IPS-NIHi11 (cell line): ENCODE measurements at regions not wholly inside any gene's neighbourhood (a gene's known extent, or its start where the extent isn't known, plus 50 kb on each side); places are given as distances from the start of the nearest gene placed in this dataset.

Experiments used
- DNase-seq: peaks from one replicate; pipeline ENCODE4 v3.0.0; 2012; ENCODE audit warnings: mixed read lengths, low spot score

DNA sequence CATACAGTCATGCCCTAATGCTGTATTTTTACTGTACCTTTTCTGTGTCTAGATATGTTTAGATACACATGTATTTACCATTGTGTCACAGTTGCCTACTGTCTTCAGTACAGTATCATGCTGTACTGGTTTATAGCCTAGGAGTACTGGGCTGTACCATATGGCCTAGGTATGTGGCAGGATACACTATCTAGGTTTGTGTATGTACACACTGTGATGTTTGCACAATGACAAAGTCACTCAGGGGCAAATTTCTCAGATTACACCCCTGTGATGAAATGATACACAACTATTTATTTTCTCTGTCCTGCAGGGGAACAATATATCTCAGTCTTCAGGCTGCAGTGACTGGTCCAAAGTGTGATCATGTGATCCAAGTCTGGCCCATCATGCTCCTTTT, 1076.1 kb downstream of the VRK1 start:
- DNase-seq: no peak

DNA sequence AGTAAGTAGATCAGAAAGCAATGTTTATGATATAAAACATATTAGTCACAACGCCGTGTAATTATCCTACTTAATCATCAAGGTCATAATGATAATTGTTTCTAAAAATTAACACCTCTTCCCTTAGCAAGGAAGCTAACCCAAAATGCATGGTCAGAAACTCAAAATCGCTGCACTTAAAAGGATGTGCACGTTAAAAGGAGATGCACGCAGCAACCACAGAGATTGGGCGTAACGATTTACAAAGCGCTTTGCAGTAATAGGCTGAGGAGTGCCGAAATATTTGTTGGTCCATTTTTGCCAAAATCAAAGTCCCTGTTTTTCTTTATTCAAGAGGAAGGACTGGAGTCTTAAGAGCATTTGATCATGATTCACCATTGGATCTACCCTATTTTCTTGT, 1077.2 kb downstream of the VRK1 start:
- DNase-seq: no peak

DNA sequence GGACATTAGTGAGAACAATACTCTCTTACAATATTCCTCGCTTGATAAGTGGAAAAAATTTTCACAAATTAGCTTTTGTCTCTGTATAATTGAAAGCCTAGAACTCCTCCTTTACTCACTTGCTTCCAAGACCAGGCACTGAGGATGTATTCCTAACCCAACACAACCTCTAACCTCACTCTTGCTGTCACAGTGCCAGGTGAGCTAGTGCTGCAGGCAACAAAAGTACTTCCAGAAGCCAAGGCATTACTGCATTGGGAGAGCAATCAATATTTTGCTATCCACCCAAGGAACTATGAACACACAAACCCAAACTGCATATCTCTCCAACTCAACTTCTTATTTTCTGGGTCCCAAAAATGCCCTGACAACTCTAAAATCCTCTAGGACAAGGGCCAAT, 1081.0 kb downstream of the VRK1 start:
- no peak for DNase-seq

DNA sequence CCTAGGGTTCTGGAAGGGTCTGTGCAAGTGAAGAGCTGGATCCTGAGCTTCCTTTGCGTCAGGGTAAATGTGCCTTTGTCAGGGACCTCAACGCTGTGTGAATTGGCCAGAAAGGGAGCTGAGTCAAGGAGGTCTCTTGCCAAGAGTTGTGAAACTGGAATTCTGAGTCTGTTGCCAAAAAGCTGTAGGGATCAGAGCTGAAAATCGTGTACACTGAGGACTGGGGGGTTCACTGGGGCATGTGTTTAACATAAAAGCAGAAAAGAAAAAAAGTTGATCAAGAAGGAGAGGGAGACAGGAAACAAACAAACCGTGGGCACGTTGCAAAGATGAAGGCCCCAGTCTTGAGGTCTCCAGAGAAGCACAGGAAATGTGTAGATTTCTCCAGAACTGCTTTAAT, 1081.5 kb downstream of the VRK1 start:
- DNase-seq: no peak

DNA sequence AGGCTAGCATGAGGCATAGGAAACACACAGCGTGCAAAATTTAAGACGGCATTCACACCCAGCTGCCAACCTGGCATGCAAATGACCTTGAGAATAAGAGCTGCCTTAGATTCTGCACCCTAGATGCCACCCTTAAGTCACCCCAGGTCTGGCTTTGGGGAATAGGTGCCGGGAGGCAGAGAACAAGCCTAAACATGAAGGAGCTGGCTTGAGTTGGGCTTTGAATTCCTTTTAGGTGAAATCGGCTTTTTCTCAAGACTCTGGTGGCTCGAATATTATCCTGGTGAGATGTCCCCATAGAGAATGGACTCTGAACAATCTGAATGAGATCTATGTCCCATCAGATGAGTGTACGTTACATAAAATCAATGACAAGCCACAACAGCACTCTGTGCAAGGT, 1090.5 kb downstream of the VRK1 start:
- no peak for DNase-seq

DNA sequence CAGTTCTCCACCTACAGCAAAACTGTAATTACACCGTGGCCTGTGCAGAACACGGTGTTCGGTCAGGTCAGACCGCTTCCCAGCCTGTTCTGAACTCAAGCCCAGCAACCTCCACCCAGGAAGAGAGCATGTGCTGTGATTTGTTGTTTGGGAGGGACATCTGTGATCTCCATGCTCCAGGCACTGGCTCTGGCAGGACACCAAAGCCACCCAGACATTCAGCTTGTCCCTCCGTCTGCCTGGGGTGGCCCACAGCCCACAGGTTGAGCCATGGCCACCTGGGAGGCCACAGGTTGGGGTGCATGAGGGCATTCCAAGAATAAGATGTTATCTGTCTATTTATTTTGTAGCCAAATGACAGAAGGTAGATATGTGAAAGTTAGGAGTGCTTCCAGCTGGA, 1091.1 kb downstream of the VRK1 start:
- no peak for DNase-seq

DNA sequence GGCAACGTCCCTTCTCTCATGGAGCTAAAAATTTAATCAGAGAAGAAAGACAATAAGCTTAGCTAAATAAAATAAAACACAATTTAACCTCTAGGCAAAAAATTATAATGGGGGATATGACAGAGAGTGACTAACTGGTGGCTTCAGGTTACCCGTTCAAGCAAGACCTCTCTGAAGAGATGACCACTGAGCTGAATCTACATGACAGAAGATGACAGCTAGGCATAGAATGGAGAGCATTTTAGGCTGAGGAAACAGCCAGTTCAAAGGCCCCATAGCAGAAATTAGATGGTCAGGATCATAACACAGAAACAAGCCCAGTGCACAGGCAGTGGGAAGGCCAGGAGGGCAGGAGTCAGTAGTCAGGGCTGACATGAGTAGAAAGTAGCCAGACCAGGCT, 1094.3 kb downstream of the VRK1 start:
- no peak for DNase-seq

DNA sequence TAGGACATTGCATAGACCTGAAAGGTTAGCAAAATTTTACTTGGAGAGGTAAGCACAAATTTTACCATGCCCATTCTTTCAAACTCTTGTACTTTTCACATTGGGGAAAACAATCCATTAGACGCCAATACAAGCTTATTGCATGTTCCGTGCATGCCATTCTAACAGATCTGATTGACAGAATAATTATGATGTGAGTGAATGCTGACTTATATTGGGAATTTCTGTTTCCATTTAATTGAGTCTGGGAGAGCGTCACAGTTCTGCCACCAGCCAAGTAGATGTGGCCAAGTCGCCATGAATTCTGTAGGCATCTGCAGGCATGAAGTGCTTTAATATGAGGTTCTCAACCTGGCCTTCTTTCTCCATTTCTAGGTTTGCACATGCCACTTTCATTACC, 1097.4 kb downstream of the VRK1 start:
- DNase-seq: no peak

DNA sequence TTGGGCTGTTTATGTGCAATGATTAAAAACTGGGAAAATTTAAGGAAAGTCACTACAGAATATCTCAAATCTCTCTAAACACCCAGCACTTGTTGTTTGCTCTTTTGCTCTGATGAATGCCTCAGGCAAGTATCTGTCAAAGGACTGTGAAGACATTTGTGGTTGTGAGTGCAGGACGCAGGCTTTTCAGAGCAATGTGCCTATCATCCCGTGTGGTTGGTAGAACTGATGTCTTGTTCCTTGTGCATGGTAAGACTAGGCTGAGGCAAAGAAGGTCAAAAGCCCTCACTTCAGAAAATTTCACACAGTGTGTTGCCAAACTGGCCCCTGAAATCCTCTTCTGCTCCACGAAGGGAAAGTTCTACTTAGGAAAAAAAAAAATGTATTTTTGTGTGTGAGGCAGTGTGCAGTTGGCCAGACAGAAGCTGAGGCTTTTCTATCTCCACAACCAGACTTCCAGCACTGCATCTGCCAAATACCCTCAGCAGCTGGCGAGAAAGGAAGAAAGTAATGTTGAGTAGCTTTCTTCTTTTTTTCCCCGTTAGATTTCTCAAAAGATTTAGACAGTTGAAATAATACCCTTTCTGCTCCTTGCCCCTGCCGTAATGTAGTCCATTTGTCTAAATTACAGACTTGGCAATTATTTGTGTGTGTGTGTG, 1103.1 kb downstream of the VRK1 start:
- DNase-seq: no peak

DNA sequence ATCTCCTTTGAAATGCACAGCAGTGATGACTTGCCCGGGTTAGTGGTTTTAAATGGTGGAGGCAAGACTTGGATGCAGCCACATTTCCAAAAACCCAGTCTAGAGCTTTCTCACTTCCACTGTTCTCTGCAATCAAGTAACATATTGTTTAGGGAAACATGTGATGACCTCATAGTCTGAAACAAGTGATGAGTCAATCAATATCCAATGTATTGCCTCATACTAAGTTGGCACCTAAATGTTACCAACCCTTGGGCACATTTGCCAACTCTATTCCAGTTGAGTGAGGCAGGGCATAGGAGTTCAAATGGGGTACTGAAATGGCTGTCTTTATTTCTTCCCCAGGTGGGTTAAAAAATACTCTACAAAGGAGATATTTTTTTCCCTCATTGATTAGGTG, 1105.4 kb downstream of the VRK1 start:
- DNase-seq: no peak

DNA sequence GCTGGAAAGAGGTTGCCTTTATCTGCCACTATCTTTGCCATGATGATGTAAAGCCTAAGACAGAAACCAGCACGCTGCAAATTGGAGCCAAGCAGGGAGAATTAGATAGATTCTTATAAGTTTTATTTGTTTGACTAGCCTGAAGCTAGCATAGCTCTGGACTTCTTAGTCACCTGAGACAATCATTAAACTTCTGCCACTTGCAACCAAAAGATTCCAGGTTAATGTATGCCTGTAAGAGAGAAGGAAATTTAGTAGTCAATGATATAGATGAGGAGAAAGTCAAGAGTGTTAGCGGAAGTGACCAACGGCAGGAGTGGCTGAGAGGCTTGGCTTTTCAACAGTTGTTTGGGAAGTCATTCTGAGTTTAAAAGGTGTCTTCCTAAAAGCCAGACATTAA, 1106.6 kb downstream of the VRK1 start:
- DNase-seq: no peak

DNA sequence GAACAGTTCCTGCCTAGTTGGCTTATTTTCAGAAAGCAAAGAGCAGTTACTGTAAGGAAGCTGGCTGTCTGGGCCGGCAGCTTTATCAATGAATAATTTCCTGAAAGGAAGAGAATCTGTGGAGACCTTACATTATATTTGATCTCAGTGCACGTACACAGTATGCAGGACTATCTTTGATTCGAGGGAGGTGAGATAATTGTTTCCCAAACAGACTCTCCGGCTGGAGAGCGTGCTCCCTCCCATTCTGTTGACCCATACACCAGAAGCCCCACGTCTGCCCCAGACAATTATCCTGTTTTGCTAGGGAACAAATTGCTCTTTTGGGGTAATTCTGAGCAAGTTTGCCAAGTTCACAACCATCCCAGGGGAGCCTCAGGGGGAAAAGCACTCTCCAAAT, 1115.0 kb downstream of the VRK1 start:
- DNase-seq: no peak

DNA sequence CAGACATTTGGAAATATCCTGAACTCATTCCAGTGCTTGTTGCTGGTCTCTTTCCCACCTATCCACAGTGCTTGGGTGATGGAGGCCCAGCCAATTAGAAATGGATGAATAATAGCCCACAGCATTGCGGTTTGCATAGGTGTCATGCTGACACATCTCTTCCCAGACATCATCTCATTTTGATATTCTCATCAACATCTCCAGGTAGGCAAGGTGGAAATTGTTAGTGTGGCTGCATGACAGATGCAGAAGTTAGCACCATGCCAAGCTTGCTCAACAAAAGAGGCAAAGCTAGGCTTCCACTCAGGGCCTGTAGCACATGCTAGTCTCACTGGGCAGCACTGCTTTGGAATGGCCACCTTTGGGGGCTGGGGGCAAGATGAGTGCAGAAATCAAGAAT, 1118.9 kb downstream of the VRK1 start:
- DNase-seq: no peak

DNA sequence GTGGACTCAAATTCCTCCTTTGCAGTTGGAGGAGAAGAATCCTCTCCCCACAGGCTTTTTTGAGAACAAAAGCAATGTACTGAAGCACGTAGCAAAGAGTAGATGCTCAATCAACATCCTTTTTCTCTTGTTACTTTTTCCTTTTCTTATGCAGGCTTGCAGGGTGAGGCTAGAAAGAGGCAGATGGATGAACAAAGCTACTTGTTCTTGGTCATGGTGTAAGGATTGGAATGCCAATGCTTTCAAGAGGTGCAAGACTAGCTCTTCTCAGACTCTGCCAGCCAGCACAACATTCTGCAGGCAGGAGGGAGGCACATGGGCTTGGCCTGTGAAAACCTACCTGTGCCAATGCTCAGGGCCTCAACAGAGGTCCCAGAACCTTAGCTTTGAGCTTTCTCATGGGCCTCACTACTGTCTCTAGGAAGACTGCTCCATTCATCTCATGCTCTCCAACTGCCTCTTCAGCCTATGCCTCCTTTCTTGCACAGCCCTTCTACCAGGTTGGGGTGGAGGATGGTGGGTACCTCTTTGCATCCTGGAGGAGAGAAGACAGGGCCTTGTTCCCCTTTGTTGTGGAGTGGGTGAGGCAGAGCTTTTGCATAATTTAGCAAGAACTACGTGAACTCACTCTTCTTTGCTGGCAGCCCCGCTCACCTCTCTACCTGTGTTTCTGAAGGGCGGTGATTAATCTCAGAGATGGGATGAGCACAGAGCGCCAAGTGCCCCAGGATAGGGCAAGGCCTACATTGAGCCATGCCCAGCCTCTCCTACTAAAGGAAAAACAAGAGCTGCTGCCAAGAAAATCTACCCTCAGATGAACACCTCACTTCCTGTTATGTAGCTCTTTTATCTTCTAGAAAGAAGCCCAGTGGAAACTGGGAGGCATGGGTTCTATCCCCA, 1119.7 kb downstream of the VRK1 start:
- DNase-seq: no peak

DNA sequence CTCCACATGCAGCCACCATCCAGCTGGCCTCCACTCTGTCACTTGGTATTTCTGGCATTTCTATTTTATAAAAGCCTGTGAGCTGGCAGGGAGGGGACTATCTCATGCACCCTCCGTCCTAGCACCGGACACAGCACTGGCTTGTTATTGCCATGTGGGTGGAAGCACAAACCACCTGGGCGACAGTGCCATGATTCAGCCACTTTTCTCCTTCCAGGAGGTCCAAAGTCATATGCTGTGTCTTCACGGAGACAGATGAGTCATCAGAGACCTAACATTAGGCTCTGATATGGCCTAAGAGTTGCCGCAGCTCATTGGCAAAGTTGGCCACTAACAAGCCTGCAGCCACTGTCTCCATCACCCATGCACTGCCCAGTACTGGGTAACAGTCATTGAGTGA, 1123.0 kb downstream of the VRK1 start:
- DNase-seq: no peak

DNA sequence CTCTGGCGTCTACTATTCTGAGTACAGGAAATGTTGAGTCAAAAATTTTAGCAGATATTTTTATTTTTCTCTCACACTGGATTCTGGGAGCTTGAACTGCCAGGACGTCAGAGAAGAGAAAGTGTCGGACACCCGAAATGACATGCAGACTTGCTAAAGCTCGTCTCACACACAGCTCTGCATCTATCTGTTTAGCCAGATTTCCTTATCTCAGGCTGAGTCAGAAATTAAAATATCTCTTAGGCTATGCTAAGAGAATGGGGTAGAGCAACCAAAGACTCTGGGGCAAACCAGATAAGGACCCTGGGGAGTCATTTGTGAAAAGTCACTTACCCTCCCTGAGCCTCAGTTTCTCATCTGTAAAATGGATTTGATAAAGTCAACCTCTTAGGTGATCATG, 1124.1 kb downstream of the VRK1 start:
- DNase-seq: no peak

DNA sequence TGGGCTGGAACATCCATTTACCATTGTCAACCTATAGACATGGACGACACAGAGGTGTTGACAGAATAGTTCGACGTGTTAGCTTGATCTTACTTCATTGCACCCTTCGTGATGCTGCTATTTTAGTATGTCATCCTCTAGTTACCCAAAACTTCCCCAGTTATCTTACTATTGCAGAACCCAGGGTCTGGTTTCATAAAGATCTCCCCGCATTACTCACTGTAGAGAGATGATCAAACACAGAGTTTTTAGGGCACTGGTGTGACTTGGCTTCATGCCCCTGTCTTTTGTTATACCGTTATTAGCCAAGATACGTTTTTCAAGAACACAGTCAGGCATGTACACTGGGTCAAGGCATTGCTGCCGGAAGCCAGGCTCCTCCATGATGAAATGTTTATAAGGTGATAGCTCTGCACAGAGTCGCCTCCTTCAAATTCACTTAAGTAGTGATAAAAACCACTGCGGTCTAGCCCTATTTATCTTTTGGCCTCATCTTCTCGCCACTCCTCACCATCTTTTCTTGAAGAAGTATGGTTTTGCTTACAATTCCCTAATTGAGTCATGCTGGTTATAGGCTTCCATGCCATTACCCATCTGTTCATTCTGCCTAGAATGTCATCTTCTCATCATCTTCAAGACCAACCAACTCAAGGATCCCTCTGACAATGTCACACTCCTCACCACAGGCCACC, 1127.9 kb downstream of the VRK1 start:
- no peak for DNase-seq

DNA sequence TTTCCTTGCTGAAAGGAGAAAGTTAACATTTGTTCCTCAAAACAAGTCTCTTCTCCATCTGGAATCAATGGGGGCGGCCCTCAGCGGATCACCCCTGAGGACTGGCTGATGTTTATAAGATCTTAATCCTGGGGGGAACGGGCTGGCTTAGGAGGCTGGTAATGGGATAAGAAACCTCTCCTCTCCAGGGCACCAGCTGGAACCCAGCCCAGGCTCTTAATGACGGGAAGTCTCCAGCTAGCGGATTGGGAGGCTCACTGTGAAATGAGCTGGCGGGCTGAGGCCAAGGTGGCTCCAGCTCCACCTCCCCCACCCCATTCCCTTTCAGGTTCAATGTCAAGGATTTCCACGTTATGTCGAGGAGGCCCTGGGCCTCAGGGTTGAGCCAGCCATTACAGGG, 1133.0 kb downstream of the VRK1 start:
- DNase-seq: no peak

DNA sequence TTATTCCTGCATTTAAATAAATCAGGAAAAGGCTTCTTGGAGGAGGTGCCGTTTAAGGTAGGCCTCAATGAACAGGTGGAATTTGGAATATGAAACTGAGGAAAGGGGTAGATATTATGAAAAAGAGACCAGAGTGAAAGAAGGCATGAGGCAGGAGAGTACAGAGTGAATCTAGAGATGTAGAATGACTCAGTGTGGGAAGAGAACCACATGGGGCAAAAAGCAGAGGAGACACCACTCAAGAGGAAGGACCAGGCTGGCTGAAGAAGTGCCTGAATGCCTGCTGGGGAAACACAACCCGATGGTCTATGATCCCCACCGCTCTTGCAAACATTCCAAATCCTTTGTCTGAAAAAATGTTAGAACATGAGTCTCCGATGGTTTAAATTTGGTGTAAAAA, 1134.1 kb downstream of the VRK1 start:
- DNase-seq: no peak

DNA sequence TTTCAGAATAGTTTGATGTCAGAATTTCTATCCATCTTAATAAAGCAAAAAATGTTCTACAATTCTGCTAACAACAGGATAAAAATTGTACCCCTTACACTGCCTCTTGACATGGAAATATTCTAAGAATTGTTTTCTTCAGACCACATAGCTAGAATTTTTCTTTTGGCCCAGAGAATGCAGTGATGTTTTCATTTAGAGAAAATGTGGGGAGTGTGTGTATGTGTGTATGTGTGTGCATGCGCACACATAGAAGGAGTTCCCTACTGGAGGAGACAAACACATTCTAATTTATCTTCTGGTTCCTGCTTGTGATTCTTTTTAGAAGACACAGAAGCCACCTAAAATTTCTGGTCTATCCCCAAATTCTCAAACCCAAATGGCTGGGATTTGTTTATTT, 1145.7 kb downstream of the VRK1 start:
- DNase-seq: no peak

DNA sequence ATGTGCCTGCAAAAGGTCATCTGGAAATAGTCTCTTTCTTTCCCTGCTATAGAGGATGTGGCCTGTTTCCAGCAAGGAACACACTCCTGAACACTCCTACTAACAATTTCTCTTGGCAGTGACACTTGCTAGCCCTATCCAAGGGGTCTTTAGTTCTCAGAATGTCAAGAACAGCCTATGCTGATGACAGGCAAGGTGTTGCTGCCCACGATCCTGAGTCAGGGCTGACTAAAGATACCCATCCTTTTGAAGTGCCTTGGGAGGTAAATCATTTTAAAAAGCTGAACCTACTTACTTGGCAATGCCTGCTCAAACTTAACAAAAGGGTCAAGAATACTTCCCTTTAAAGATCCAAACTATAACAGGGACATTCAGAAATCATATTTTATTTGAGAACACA, 1146.4 kb downstream of the VRK1 start:
- no peak for DNase-seq

DNA sequence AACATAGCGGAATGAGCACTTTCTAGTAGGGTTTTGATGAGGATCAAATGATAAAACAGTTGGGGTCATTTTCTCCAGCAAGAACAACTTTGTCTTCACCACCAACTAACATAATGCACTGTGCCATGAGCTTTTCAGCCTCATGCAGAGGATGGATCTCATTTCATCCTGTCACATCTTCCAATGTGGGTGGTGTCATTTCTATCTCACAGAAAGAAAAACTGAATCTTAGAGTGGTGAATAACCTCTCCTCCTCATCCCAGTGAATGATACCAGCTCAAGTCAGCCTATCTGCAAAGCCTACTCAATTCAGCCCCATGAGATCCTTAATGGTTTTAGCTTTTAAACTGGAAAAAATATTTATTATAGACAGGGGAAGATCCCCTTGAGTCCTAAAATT, 1147.2 kb downstream of the VRK1 start:
- no peak for DNase-seq

DNA sequence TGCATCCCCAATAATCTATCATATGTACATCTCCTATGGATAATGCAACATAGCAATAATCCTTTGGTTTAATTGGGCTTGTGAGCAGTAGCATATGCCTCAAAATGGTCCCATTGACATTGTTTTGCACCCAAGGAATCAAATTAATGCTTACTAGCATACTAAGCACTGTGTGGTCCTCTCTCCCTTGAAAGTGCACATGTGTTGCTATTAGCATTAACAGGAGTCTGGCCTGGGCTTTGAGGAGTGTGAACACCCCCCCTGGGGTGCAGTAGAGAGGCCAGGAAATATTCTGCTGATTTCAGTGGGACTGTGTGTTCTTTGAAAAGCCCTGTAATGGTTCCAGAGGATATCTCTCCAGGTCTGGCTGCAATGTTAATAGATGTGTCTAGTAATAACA, 1148.4 kb downstream of the VRK1 start:
- DNase-seq: no peak
